HG02610 (cell line): ENCODE measurements at regions not wholly inside any gene's neighbourhood (a gene's known extent, or its start where the extent isn't known, plus 50 kb on each side); places are given as distances from the start of the nearest gene placed in this dataset.

Source experiments
- ATAC-seq: cut with Tn5 transposase; IDR thresholded peaks from one replicate; pipeline ENCODE4 v1.9.1; 2021; ENCODE audit warnings: mild to moderate bottlenecking, moderate library complexity; ENCODE audit not compliant: unreplicated experiment

DNA sequence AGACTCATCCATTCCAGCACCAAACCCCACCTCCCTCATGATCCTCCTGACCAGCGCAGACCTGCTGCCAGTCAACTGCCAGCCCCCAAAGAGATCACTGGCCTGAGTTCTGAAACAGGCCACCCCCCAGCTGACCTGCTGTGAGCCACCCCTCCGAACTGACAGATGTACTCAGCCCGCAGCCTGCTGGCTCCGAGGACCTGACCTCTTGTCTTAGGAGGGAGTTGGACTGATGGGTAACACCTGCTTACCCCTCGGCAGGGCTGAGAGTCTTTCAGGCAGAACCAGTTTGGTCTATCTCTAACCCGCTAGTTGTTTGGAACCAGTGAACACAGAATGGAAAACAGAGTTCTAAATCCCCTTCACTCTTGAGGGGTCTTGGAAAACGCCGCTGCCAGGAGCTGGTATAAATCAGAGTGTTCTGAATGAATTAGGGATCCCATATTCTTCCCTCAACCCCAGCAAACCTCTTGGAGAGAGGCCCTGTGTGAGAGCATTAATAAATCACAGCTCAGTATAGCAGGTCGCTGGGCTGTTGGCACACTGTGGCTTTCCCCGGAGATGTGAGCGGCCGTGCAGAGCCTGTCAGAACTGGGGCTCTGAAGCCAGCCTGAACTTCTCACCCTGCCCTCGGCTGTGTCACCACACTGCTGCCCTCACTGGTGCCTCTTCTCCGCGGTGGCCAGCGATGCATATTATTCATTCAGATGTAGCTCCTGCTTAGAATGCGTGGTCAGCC is 165.1 kb upstream of the NCAM1 start:
- ATAC-seq, result no peak

- ATAC-seq, result no peak
Observed at GRCh38 chr11:112797092-112797491, 164.1 kb upstream of the NCAM1 start.

DNA sequence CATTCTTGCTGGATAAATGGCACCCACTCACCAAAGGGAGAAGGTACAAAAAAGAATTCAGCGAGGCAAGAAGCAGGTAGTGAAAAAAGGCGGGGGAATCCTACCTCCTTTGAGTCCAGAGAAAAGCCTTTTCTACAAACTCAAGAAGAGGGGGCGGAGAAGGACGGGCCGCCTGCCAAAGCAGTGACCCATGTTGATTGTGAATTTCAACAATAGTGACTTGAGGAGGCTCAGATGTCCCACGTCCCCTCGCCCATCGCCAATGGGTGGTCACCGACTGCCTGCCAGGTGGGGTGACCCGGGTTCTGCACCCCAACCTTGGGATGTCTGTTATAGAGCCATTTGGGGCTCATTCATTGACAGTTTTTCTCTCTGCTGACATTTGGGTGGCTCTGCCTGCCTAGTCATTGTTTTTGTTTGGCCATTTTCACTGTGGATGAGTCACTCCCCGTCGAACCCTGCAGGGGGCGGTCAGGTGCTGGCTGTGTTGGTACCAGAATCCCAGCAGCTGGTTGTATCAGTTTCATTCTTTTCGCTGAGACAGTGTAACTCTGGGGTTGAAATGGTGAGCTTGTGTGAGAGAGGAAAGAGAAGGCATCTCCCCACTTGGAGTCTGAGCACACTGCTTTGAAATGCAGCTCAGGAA is 163.4 kb upstream of the NCAM1 start:
- no peak for ATAC-seq

DNA sequence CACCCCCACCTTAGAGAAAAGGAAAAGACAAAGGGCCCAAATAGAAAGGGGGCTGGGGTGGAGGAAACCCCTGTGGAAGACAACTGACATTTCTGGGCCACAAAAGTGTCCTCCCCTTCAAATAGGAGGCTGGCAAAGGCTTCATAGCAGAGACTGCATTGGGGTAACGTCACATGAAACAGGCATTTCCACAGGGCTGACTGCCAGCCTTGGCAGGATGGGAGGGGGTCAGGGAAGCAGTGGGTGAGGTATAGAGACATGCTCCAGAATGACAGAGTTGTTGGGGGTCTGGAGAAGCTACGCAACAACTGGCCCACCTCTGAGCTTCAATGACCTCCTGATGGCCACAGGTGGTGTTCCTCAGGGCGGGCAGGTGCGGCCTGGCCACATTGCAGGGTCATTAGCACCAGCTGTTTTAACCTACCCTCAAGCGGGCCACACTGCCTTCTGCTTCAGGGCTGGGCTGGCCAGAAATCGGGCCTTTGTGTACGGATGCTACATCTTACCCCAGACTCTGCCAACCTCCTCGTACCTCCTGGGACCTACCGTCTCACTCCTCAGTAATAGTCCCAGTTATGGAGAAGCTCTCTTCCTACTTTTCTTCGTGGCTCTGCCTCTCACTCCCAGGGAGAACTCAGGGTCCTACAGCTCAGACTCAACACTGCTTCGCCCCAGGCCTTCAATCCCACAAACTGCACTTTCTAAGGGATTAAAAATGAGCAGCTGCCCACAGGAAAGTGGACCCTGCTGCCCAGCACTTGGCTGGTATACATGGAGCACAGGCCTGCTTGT is 160.0 kb upstream of the NCAM1 start:
- no peak for ATAC-seq

- ATAC-seq, result no peak
Observed at GRCh38 chr11:112801817-112802088, 159.5 kb upstream of the NCAM1 start.

DNA sequence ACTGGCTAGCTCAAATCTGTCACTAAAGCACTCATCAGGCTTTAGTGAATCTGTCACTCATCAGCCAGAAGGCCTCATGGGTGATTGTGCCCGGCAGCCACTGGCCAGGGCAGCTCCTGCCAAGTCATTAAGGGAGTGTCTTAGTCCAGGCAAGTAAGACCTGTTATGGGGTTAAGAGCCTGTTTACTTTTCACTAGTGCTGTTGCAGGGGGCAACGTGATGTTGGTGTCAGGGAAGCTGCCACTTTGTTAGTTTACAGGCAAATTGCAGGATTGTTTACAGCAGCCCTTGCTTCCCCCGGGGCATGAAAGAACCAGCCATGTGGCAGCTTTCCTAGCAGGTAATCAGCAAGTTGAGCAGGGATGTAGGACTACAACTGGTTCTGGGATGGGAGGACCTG is 155.6 kb upstream of the NCAM1 start:
- no peak for ATAC-seq

DNA sequence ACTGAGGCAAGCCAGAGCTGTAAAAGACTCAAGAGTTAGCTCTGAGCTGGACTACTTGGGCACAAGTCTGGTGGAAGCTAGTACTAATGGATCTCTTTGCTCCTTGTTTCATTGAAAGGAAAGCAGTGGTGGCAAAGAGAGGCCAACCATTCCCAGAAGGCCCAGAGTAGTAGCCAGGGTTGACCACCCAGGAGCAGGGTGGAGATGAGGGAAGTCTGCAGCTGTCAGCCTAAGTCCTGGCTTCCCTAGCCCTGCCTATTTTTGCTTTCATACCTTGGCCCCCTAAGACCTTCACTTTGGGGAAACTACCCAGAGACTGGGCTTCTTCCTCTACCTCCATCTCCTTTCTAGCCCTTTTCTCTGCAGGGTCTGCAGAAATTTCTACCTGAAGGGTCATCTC is 155.0 kb upstream of the NCAM1 start:
- no peak for ATAC-seq

- no peak for ATAC-seq
Observed at GRCh38 chr11:112806876-112807275, 154.3 kb upstream of the NCAM1 start.

DNA sequence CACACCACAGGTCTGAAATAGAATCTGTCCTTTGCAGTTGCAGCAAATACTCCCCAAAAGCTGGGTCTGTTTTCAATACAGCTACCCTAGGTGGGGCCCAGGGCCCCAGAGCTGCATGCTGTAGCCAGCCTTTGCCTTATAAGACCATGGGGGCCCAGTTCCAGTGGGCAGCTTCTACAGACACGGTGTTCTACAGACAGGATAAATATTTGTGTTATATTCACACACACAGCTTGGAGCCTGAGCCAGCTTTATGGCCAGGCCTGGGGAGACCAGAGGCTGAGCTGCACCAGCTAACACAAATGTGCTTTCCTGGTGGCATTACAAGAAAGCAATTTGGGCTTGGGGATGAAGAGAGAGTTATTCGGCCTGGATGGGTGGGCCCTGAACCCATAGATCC is 151.8 kb upstream of the NCAM1 start:
- no peak for ATAC-seq

DNA sequence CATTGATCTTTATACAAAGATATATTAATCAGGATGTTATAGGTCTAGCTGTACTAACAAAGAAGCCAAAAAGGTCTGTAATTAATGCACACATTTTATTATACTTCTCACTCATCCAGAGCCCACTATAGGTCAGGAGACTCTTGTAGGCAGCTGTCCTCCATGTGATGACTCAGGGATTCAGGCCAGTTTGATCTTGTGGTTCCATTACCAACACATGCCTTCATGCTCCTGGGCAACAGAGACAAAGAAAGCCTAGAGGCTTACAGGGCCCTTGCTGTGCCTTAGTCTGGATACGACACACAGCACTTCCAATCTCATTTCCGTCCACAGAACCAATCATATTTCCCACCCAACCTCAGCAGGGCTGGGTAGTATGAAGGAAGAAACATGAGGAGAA is 150.3 kb upstream of the NCAM1 start:
- ATAC-seq, result no peak

GRCh38 chr11:112811783-112812182 is 149.4 kb upstream of the NCAM1 start:
- ATAC-seq, result no peak

GRCh38 chr11:112812729-112813128 is 148.5 kb upstream of the NCAM1 start:
- ATAC-seq, result no peak

- no peak for ATAC-seq
Observed at GRCh38 chr11:112814168-112814567, 147.1 kb upstream of the NCAM1 start.

DNA sequence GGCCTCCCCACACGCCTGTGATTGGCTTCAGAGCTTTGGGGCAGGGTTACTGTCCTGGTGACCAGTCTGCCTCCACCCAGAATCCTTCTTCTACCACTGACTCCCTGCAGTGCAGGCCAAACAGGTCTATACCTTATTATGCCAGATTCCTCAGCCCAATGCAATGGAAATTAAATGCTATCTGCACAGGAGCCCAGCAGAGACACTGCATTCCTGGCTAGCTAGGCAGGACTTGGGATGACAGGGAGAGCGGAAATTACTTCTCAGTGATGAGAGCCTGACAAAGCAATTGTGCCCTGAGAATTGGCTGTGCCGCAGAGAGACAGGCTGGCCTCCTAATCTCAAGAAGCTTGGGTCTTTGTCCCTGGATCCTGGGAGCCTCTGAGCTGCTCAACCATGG is 143.8 kb upstream of the NCAM1 start:
- ATAC-seq, result no peak

DNA sequence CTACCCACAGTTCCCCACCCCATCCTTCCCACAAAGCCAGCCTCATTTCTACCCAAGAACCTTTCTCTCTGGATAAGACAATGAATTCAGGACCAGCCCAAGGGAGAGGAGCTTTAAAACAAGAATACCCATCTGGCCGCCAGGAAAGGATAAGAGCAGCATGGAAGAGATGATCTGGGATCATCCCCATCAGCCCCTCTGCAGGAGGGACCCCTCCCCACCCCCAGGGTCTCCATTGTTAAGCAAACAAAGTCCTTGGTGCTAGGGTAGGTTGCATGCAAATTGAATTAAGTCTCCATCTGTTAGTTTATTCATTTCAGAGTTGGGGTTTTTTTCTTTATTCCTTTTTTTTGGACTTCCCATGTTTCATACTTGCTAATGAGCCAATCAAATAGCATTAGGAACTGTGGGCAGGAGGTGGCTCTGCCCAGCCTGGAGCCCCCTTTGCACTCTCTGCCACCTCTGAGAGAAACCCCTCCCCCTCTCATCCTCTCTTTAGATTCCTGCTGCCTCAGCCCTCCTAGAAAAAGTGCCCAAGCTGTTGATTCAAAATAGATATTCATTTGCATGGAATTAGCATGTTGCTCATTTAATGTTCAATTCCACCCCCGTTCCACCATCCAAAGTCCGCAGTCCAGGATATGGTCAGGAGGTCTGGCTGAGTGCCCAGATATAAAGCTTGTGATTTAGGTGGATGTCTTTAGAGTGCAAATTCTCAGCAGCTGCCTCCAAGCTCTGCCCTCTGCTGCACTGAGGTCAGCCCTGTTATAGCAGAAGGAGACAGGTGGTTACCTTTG is 138.5 kb upstream of the NCAM1 start:
- no peak for ATAC-seq

GRCh38 chr11:112826026-112826425 is 135.2 kb upstream of the NCAM1 start:
- ATAC-seq, result no peak

- ATAC-seq, result no peak
Observed at GRCh38 chr11:112826788-112827187, 134.4 kb upstream of the NCAM1 start.

GRCh38 chr11:112828421-112828820 is 132.8 kb upstream of the NCAM1 start:
- no peak for ATAC-seq

- no peak for ATAC-seq
Observed at GRCh38 chr11:112829971-112830654, 131.1 kb upstream of the NCAM1 start.

GRCh38 chr11:112831041-112831440 is 130.2 kb upstream of the NCAM1 start:
- ATAC-seq, result no peak
